Stomach (tissue), 4 donors: ENCODE measurements at regions not wholly inside any gene's neighbourhood (a gene's known extent, or its start where the extent isn't known, plus 50 kb on each side); places are given as distances from the start of the nearest gene placed in this dataset.

Experiments
- EP300 ChIP-seq: sonication (generic); formaldehyde crosslinking; IDR thresholded peaks from one replicate; pipeline ENCODE4 v1.6.1; 2017; ENCODE audit warnings: antibody characterized with exemption
- POLR2AphosphoS5 ChIP-seq, 3 donors: sonication (generic); formaldehyde crosslinking; IDR thresholded peaks; one replicate each; pipeline ENCODE4 v1.6.1; 2016; ENCODE audit warnings: antibody characterized with exemption in 3 of 3
- TF ChIP-seq, protein P1 (sequence below), 7 experiments: fragments of 450-650 bp in 4 of 7; fragments of 200-600 bp in 3 of 7; sonication (generic) in 3 of 7; IDR thresholded peaks; one replicate each; pipeline ENCODE4 v1.5.1; 2016 to 2019; ENCODE audit warnings: antibody characterized with exemption in 7 of 7, control low read depth in 2 of 7, mild to moderate bottlenecking in 1 of 7

DNA sequence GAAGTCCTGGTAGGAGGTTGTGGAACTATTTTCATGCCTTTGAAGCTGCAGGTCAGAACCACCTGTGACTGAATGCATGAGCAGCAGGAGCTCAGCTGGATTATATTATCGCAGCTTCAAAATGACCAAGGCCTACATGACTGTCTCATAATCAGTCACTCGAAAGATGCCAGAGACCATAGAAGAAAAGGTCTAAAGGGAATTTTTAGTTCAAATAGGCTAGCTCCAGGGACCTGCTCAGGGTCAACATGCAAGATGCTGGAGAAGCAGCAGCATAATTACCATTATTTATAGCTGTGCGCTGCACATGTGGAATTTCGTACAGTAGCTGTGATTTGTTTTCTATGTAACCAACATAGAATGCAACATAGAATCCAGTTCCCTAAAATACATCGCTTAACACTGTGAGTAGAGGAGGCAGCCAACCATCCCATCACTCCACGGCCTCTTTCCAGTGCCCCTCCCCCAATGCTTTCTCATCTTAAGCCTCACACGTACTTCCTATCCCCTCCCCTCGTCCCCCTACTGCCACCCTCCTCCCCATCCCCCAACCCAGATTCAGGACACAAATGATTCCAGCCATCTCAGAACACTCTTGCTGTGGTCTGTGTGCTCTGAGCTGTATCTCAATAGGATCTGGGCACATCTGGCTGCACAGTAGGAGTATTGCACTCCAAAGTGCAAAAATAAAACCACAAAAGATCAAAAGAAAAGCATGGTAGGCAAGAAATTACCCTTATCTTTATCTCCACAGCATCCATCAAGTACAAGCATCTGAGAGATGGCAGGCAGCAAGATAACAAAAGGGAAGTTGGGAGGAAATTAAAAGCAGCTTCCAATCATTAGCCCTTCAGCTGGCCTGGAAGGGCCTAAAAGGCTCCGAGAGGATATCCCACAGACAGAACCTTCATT, 352.8 kb upstream of the SEMA6D start:
- TF ChIP-seq, protein P1, sequence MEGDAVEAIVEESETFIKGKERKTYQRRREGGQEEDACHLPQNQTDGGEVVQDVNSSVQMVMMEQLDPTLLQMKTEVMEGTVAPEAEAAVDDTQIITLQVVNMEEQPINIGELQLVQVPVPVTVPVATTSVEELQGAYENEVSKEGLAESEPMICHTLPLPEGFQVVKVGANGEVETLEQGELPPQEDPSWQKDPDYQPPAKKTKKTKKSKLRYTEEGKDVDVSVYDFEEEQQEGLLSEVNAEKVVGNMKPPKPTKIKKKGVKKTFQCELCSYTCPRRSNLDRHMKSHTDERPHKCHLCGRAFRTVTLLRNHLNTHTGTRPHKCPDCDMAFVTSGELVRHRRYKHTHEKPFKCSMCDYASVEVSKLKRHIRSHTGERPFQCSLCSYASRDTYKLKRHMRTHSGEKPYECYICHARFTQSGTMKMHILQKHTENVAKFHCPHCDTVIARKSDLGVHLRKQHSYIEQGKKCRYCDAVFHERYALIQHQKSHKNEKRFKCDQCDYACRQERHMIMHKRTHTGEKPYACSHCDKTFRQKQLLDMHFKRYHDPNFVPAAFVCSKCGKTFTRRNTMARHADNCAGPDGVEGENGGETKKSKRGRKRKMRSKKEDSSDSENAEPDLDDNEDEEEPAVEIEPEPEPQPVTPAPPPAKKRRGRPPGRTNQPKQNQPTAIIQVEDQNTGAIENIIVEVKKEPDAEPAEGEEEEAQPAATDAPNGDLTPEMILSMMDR (IDR thresholded peaks at IDR 0.05), result no peak
- TF ChIP-seq POLR2AphosphoS5 (IDR thresholded peaks at IDR 0.05) (no peak), EP300 (no peak)
